NCI-H1417 treated with DMSO at 0.1 percent for 48 hours (cell line): ENCODE measurements at regions not wholly inside any gene's neighbourhood (a gene's known extent, or its start where the extent isn't known, plus 50 kb on each side); places are given as distances from the start of the nearest gene placed in this dataset.

Experiments
- DNase-seq: peaks from one replicate; lab custom pipeline; 2025; lab: John Stamatoyannopoulos, UW

GRCh38 chr5:160903076-160903475 lies 51.1 kb upstream of the ATP10B start:
- DNase-seq = no peak
